OCI-LY7 (cell line): ENCODE measurements at regions not wholly inside any gene's neighbourhood (a gene's known extent, or its start where the extent isn't known, plus 50 kb on each side); places are given as distances from the start of the nearest gene placed in this dataset.

ENCODE experiments used
- BruUV-seq: library from RNA; stranded (reverse); fragments of 400-500 nt; replicated peaks from 2 replicates; lab custom pipeline; 2021; lab: Mats Ljungman, UMichigan
- CTCF ChIA-PET: fragments of 300-600 bp; sonication (Branson Sonifier 250); formaldehyde crosslinking; loops from one replicate; lab custom pipeline; 2022; ENCODE audit warnings: antibody characterized with exemption; ENCODE audit not compliant: unreplicated experiment; lab: Charles Lee
- POLR2A ChIA-PET: fragments of 300-600 bp; sonication (Branson Sonifier 250); formaldehyde crosslinking; loops from one replicate; lab custom pipeline; 2022; ENCODE audit warnings: antibody characterized with exemption; lab: Charles Lee
- DNase-seq: peaks from one replicate; pipeline ENCODE4 v3.0.0-alpha.2; 2015; ENCODE audit warnings: low spot score
- H2AFZ ChIP-seq: fragments of 200-600 bp; sonication (generic), shearing (Covaris generic); 2 replicates; pipeline ENCODE4 v1.6.1; 2014; ENCODE audit warnings: mild to moderate bottlenecking, antibody characterized with exemption, low read length, moderate library complexity
- H3K27ac ChIP-seq: fragments of 200-600 bp; sonication (generic); 2 replicates; pipeline ENCODE4 v1.5.1; 2014; ENCODE audit warnings: mixed run types, low read depth, mild to moderate bottlenecking, moderate library complexity, low read length, inconsistent platforms; ENCODE audit not compliant: poor library complexity, severe bottlenecking
- H3K36me3 ChIP-seq: fragments of 200-600 bp; sonication (generic); 2 replicates; pipeline ENCODE4 v1.6.1; 2014; ENCODE audit warnings: mild to moderate bottlenecking, antibody characterized with exemption, low read length, moderate library complexity, mixed read lengths; ENCODE audit not compliant: insufficient read depth
- H3K4me1 ChIP-seq: fragments of 200-600 bp; sonication (generic); 2 replicates; pipeline ENCODE4 v1.5.1; 2014; ENCODE audit warnings: mild to moderate bottlenecking, low read length; ENCODE audit not compliant: insufficient read depth, poor library complexity, severe bottlenecking
- H3K4me2 ChIP-seq: fragments of 200-600 bp; sonication (generic); 2 replicates; pipeline ENCODE4 v1.6.1; 2014; ENCODE audit warnings: mild to moderate bottlenecking, low read length
- H3K4me3 ChIP-seq: fragments of 200-600 bp; sonication (generic); 2 replicates; pipeline ENCODE4 v1.5.1; 2014; ENCODE audit warnings: mild to moderate bottlenecking, low read depth, low read length; ENCODE audit not compliant: poor library complexity, severe bottlenecking
- H3K79me2 ChIP-seq: fragments of 200-600 bp; sonication (generic); 2 replicates; pipeline ENCODE4 v1.6.1; 2016; ENCODE audit warnings: low read depth, mild to moderate bottlenecking, low read length, moderate library complexity, mixed read lengths; ENCODE audit not compliant: insufficient read depth
- H3K9me2 ChIP-seq: fragments of 200-600 bp; sonication (generic); 2 replicates; pipeline ENCODE4 v1.6.1; 2016; ENCODE audit warnings: mild to moderate bottlenecking, low read length, mixed read lengths; ENCODE audit not compliant: insufficient read depth
- H3K9me3 ChIP-seq: fragments of 200-600 bp; sonication (generic); 2 replicates; pipeline ENCODE4 v1.6.1; 2014; ENCODE audit warnings: mild to moderate bottlenecking, mixed run types, low read length, mixed read lengths
- H4K20me1 ChIP-seq: fragments of 200-600 bp; sonication (generic); 2 replicates; pipeline ENCODE4 v1.6.1; 2014; ENCODE audit warnings: mild to moderate bottlenecking, antibody characterized with exemption, low read length, moderate library complexity, mixed read lengths; ENCODE audit not compliant: insufficient read depth
- CTCF ChIP-seq: fragments of 200-600 bp; sonication (generic); conservative IDR thresholded peaks from 2 replicates; pipeline ENCODE4 v1.5.1; 2014; ENCODE audit warnings: mild to moderate bottlenecking, antibody characterized with exemption, low read length, moderate library complexity, mixed read lengths
- EZH2phosphoT487 ChIP-seq: fragments of 200-600 bp; sonication (generic); IDR thresholded peaks from 2 replicates; pipeline ENCODE4 v1.6.1; 2018; ENCODE audit warnings: low read depth, borderline replicate concordance, mild to moderate bottlenecking, mixed run types, antibody characterized with exemption, low read length, moderate library complexity, mixed read lengths
- intact Hi-C: fragments of 100-400 bp; cut with micrococcal nuclease; formaldehyde crosslinking; loops from one replicate; pipeline ENCODE4 v1.10.0; 2022; ENCODE audit not compliant: unreplicated experiment

- H3K4me3 ChIP-seq: no peak overlapping the region
- H2AFZ ChIP-seq: no peak overlapping the region
- no TSS peak for BruUV-seq
- no peak overlapping the region for H3K27ac ChIP-seq
- H3K36me3 ChIP-seq: no peaks in the 10 kb centered on the region
- no peak overlapping the region for H3K4me2 ChIP-seq
- H3K9me3 ChIP-seq: no peaks in the 10 kb centered on the region
- no peaks in the 10 kb centered on the region for H3K9me2 ChIP-seq
- ChIA-PET POLR2A (no interaction called here), CTCF (no interaction called here)
- no peaks in the 10 kb centered on the region for H3K79me2 ChIP-seq
- no peaks in the 10 kb centered on the region for H4K20me1 ChIP-seq
- intact Hi-C loops: loop anchor here (10.0 kb wide), 2 partner anchors 63 to 353 kb away; no protein-coding TSS in a partner anchor
- no peak for DNase-seq
- H3K4me1 ChIP-seq: no peaks in the 10 kb centered on the region
- no peak for TF ChIP-seq EZH2phosphoT487
- TF ChIP-seq CTCF: no peak
These were observed 517.8 kb upstream of the CFAP20DC start for GRCh38 chr3:59567661-59568060.

DNA sequence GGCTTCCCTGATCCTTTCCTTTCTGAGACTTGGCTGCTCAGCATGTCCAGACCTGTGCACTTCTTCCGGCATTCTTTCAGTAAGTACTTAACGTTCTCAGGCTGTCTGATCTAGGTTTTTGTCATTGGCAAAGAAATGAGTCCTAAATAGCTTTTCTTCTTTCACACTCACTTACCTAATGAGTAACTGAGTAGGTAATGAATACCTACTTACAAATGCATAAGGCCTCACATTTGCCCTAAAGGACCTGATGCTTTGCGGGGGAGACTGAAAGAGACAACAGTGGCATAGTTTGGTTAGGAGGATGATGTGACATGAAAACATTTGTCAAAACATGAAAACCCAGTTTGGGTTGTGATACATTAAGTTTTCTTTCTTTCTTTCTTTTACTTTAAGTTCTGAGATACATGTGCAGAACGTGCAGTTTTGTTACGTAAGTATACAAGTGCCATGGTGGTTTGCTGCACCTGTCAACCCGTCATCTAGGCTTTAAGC, 516.7 kb upstream of the CFAP20DC start:
- no TSS peak for BruUV-seq
- H3K79me2 ChIP-seq: no peaks in the 10 kb centered on the region

More for the DNA sequence above, 516.7 kb upstream of the CFAP20DC start:
- TF ChIP-seq EZH2phosphoT487 (no peak), CTCF (no peak)
- intact Hi-C loops: loop anchor here (10.0 kb wide), 2 partner anchors 62 to 352 kb away; no protein-coding TSS in a partner anchor
- no peaks in the 10 kb centered on the region for H3K9me2 ChIP-seq
- no peak overlapping the region for H3K27ac ChIP-seq
- H3K4me2 ChIP-seq: no peak overlapping the region
- H3K4me3 ChIP-seq: no peak overlapping the region
- no peaks in the 10 kb centered on the region for H3K9me3 ChIP-seq
- ChIA-PET POLR2A (no interaction called here), CTCF (no interaction called here)
- H3K4me1 ChIP-seq: no peaks in the 10 kb centered on the region
- H3K36me3 ChIP-seq: no peaks in the 10 kb centered on the region
- H4K20me1 ChIP-seq: no peaks in the 10 kb centered on the region
- H2AFZ ChIP-seq: no peak overlapping the region
- no peak for DNase-seq
